Chondrocyte (in vitro differentiated cells): ENCODE measurements at regions not wholly inside any gene's neighbourhood (a gene's known extent, or its start where the extent isn't known, plus 50 kb on each side); places are given as distances from the start of the nearest gene placed in this dataset.
"Not testable (repeated sequence)": the region's sequence is repeated elsewhere in the genome, so short reads cannot be mapped to it uniquely, and the experiment has no call there.

Source experiments
- DNase-seq: peaks from one replicate; pipeline ENCODE4 v3.0.0; 2021; ENCODE audit warnings: mixed read lengths, low spot score
- H3K27ac Mint-ChIP-seq: one replicate; pipeline ENCODE4 v1.8.0; 2021; ENCODE audit warnings: mild to moderate bottlenecking, moderate library complexity, mixed read lengths; ENCODE audit not compliant: unreplicated experiment
- H3K27me3 Mint-ChIP-seq: 2 replicates; pipeline ENCODE4 v1.8.0; 2021; ENCODE audit warnings: low read depth, mixed read lengths
- H3K36me3 Mint-ChIP-seq: 2 replicates; pipeline ENCODE4 v1.8.0; 2021; ENCODE audit warnings: low read depth, mixed read lengths
- H3K4me1 Mint-ChIP-seq: 2 replicates; pipeline ENCODE4 v1.8.0; 2021; ENCODE audit warnings: low read depth, mild to moderate bottlenecking, mixed read lengths
- H3K4me3 Mint-ChIP-seq: one replicate; pipeline ENCODE4 v1.8.0; 2021; ENCODE audit warnings: mild to moderate bottlenecking, moderate library complexity, mixed read lengths; ENCODE audit not compliant: unreplicated experiment
- H3K9me3 Mint-ChIP-seq: 2 replicates; pipeline ENCODE4 v1.8.0; 2021; ENCODE audit warnings: low read depth, mixed read lengths
- TF ChIP-seq, protein P1 (sequence below): fragments of 200-600 bp; sonication (generic); IDR thresholded peaks from 2 replicates; pipeline ENCODE4 v1.5.0; 2021; ENCODE audit warnings: antibody characterized with exemption, mild to moderate bottlenecking, moderate library complexity

DNA sequence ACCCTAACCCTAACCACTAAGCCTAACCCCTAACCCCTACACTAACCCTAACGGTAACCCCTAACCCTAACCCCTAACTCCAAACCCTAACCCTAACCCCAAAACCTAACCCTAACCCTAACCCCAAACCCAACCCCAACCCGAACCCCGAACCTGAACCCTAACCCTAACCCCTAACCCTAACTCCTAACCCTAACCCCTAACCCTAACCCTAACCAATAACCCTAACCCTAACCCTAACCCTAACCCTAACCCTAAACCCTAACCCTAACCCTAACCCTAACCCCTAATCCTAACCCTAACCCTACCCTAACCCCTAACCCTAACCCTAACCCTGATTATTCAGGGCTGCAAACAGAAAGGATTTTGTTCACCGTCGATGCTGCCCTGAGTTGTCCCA, 144.6 kb upstream of the DUSP22 start:
- not testable (repeated sequence) for H3K9me3 Mint-ChIP-seq, H3K4me3 Mint-ChIP-seq, H3K4me1 Mint-ChIP-seq, H3K27ac Mint-ChIP-seq, DNase-seq, H3K27me3 Mint-ChIP-seq, H3K36me3 Mint-ChIP-seq

DNA sequence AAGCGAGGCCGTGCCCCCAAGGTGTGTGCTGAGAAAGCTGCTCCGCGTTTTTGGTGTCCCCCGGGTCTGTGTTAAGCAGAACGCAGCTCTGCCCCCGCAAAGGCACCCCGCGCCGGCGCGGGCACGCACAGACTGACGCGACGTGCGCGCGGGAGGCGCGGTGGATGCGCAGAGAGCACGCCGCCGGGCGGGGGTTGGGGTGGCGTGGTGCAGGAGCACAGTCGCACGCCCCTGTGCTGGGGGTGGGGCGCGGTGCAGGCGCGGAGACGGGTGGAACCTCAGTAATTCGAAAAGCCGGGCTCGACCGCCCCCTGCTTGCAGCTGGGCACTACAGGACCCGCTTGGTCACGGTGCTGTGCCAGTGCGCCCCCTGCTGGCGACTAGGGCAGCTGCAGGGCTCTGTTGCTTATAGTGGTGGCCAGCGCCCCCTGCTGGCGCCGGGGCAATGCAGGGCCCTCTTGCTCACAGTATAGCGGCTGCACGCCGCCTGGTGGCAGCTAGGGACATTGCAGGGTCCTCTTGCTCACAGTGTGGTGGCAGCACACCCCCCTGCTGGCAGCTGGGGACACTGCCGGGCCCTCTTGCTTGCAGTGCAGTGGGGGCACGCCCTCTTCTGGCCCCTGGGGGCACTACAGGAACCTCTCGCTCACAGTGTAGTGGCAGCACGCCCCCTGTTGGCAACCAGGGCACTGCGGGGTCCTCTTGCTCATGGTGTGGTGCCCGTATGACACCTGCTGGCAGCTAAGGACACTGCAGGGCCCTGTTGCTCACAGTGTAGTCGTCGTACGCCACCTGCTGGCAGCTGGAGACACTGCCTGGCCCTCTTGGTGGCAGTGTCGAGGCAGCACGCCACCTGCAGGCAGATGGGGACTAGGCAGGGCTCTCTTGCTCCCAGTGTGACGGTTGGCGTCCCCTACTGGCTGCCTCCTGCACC, 144.0 kb upstream of the DUSP22 start:
- H3K4me3 Mint-ChIP-seq, H3K36me3 Mint-ChIP-seq, H3K9me3 Mint-ChIP-seq, H3K27ac Mint-ChIP-seq, H3K27me3 Mint-ChIP-seq, DNase-seq: not testable (repeated sequence)
- H3K4me1 Mint-ChIP-seq, result peaks cover 14% of the 10 kb centered on the region

DNA sequence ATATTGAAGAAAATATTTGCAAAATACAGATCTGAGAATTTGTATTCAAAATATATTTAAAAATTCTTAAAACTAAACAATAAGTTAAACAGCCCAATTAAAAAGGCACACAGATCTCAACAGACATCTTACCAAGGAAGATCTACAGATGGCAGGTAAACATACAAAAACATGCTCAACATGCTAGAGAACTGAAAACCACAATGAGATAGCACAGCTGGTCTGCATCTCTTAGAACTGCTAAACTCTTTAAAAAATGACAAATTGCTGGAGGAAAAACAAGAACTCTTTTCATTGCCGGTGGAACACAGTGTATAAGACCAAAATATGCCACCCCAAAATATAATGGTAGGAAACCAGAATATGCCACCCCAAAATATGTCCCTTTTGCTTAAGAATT, 142.1 kb upstream of the DUSP22 start:
- H3K4me1 Mint-ChIP-seq, result peaks cover 19% of the 10 kb centered on the region
- H3K9me3 Mint-ChIP-seq, H3K27ac Mint-ChIP-seq, DNase-seq, H3K36me3 Mint-ChIP-seq, H3K4me3 Mint-ChIP-seq: not testable (repeated sequence)
- peaks cover 18% of the 10 kb centered on the region for H3K27me3 Mint-ChIP-seq

DNA sequence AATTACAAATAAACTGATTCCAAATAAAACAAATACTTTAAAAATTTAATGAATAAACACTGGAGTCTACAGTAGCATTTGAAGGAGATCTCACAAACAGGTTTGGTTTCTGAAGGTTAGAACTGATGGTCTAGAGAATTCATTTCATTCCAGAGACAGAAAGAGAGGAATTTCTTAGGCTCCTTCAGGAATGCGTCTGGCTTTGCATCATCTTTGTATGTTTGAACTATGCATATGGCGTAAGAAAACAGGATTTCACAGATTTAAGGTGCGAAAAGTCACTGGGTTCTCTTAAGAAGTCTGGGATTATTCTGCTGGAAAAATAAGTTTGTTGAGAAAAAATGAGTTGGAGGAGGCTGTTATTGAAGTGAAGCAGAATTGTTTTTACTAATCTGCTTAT, 139.9 kb upstream of the DUSP22 start:
- peaks cover 19% of the 10 kb centered on the region for H3K4me1 Mint-ChIP-seq
- not testable (repeated sequence) for DNase-seq, H3K27ac Mint-ChIP-seq, H3K9me3 Mint-ChIP-seq, H3K4me3 Mint-ChIP-seq, H3K36me3 Mint-ChIP-seq
- H3K27me3 Mint-ChIP-seq, result peaks cover 32% of the 10 kb centered on the region

DNA sequence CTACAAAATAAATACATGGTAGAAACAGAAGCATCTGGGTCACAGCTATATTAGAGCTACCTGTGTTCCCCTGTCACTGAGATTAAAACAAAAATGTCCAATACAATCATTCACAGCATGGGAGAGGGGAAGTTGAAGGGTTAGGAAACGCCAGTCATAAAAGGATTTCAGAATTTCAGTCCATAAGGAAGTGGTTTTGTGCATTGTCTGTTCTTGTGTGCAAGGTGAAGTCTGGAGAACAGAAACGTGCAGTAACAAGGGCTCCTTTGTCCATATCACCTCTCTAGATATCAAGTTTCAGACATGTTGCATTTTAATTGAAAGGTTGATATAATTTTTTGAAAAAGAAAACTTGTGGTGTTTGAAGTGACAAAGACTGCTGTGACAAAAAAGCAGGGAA, 139.3 kb upstream of the DUSP22 start:
- not testable (repeated sequence) for H3K36me3 Mint-ChIP-seq, H3K4me3 Mint-ChIP-seq, DNase-seq, H3K27ac Mint-ChIP-seq, H3K9me3 Mint-ChIP-seq
- peaks cover 19% of the 10 kb centered on the region for H3K4me1 Mint-ChIP-seq
- peaks cover 32% of the 10 kb centered on the region for H3K27me3 Mint-ChIP-seq

DNA sequence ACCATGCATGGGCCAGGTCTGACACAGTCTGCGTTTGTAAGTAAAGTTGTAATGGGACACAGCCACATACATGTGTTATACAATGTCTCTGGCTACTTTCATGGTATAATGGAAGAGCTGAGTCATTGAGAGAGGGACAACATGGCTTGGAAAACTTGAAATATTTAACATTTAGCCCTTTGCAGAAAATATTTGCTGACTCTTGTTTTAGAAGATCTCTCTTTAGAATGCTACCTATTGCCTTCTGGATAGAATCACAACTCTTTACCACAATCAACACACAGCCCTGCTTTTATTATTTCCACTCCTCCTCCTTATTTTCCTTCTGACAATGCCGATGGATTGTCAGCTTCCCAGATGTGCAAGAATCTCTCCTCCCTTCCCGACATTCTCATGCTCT, 138.4 kb upstream of the DUSP22 start:
- H3K9me3 Mint-ChIP-seq, H3K4me3 Mint-ChIP-seq, H3K27ac Mint-ChIP-seq, H3K36me3 Mint-ChIP-seq, DNase-seq: not testable (repeated sequence)
- Mint-ChIP-seq H3K4me1 (peaks cover 19% of the 10 kb centered on the region), H3K27me3 (peaks cover 38% of the 10 kb centered on the region)

DNA sequence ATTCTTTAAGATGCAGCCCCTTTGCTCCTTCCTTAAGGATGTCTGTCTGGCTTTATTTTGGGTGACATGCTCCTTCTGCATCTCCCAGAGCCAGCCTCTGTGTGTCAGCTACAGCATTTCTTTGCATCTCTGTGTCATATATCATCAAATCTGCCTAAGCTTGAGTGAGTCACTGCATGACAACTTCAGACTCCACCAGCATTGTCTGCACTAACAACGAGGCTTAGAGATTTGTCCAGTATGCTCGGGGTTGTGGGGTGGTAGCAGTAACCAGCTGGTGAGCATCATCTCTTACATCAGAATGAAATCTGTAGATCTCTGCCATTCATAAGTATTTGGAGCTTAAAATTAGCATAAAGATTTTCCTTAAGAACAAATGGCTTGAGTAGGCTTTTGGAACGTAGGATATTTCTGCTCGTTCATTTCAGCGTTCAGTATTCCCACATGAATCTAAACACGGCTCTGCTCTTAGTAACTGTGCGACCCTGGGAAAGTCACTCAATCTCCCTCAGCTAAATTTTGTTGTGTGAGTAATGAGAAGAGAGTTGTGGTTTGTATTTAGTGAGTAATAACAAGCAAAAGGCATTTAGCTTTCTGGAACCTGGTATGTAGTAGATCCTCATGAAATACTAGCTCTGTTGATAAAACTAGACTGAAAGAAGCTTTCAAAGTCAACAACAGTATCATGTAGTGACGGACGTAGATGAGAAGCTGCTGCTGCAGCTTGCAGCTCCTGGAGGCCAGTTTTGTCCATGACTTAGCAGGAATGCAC, 137.8 kb upstream of the DUSP22 start:
- Mint-ChIP-seq H3K27me3 (peaks cover 42% of the 10 kb centered on the region), H3K27ac (peak overlapping the region; percentile 24), H3K4me1 (peaks cover 19% of the 10 kb centered on the region)
- H3K4me3 Mint-ChIP-seq, DNase-seq, H3K36me3 Mint-ChIP-seq, H3K9me3 Mint-ChIP-seq: not testable (repeated sequence)

DNA sequence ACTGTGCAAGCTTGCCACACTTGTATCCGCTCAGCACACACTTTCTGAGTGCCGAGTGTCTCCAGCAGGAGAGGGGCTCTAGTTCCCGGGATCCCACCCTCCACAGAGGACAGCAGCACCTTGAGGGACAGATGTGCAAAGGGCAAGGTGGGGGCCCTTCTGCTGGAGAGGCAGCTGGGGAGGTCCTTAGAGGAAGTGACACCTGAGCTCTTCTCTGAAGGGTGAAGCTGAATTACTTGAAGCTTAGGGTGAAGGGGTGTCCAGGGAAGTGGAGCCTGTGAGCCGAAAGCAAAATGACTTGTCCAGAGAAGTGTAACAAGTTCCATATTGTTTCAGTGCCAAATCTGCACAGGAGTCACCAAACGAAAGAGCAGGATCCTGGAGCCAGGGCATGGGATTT, 136.3 kb upstream of the DUSP22 start:
- Mint-ChIP-seq H3K4me3 (no peak overlapping the region), H3K27me3 (peaks cover 53% of the 10 kb centered on the region), H3K4me1 (peaks cover 19% of the 10 kb centered on the region), H3K9me3 (no peaks in the 10 kb centered on the region), H3K36me3 (peaks cover 2% of the 10 kb centered on the region), H3K27ac (no peak overlapping the region)
- TF ChIP-seq, protein P1, sequence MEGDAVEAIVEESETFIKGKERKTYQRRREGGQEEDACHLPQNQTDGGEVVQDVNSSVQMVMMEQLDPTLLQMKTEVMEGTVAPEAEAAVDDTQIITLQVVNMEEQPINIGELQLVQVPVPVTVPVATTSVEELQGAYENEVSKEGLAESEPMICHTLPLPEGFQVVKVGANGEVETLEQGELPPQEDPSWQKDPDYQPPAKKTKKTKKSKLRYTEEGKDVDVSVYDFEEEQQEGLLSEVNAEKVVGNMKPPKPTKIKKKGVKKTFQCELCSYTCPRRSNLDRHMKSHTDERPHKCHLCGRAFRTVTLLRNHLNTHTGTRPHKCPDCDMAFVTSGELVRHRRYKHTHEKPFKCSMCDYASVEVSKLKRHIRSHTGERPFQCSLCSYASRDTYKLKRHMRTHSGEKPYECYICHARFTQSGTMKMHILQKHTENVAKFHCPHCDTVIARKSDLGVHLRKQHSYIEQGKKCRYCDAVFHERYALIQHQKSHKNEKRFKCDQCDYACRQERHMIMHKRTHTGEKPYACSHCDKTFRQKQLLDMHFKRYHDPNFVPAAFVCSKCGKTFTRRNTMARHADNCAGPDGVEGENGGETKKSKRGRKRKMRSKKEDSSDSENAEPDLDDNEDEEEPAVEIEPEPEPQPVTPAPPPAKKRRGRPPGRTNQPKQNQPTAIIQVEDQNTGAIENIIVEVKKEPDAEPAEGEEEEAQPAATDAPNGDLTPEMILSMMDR, result no peak
- DNase-seq, result no peak

DNA sequence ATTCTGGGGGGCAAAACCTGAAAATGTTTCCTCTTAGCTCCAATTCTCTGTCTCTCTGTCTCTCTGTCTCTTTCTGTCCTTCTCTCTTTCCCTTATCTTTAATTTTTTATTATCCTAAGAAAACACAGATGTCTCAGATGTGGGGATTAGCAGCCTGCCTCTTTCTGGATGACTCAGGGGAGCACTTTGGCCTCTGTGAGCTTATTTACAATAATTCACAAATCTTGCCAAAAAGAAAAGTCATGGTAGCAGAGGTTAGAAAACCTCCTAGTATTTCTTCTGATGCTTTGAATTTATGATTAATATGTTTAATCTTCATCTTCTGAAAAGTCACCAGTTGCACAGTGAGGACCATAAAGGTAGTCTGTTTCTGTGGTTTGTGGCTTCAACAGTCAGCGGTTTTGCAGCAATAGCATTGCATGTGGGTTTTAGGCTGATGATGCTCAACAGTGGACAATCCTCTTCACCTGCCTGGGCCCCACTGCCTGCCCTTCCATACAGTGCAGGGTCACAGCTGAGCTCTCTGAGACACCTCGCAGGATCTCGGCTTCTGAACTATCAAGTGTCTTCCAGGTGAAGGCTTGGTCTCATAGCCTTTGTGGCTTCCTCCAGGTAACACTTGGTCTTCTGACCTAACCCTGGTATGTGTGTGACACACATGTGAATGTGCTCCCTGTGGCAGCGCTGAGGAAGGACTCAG, 135.7 kb upstream of the DUSP22 start:
- not testable (repeated sequence) for H3K4me3 Mint-ChIP-seq, H3K27ac Mint-ChIP-seq, H3K9me3 Mint-ChIP-seq

More for the DNA sequence above, 135.7 kb upstream of the DUSP22 start:
- peaks cover 56% of the 10 kb centered on the region for H3K27me3 Mint-ChIP-seq
- not testable (repeated sequence) for DNase-seq, H3K36me3 Mint-ChIP-seq
- peaks cover 19% of the 10 kb centered on the region for H3K4me1 Mint-ChIP-seq
